ENCODE measurements at regions not wholly inside any gene's neighbourhood (a gene's known extent, or its start where the extent isn't known, plus 50 kb on each side); places are given as distances from the start of the nearest gene placed in this dataset.
A peak's percentile ranks its signal among the peaks of the same experiment; 100 is the strongest.

- Histone ChIP-seq H3K4me3 (ENCODE audit: low read depth, low read length) (no peak overlapping the region), H3K9me3 (ENCODE audit: control insufficient read depth, insufficient read depth, low read depth, low read length) (no peaks in the 10 kb centered on the region), H3K4me1 (ENCODE audit: control insufficient read depth, insufficient read depth, low read length) (no peaks in the 10 kb centered on the region), H3K36me3 (ENCODE audit: control insufficient read depth in 2 of 2, insufficient read depth in 1 of 2, low read length in 2 of 2) (no peaks in the 10 kb centered on the region), H3K27ac (ENCODE audit: extremely low read depth, low read depth, low read length) (no peak overlapping the region)
- ChIA-PET CTCF (no interaction called here), POLR2A (no interaction called here)
- TF ChIP-seq ZNF623 (tag by site-specific recombination; IDR thresholded peaks at IDR 0.05) (no peak), SCRT1 (tag by site-specific recombination; IDR thresholded peaks at IDR 0.05; ENCODE audit: borderline replicate concordance) (no peak), ZNF202 (tag by site-specific recombination; IDR thresholded peaks at IDR 0.05; ENCODE audit: borderline replicate concordance) (peak; percentile 74; the same call in 1 of the 2 replicates)
Measured at GRCh38 chr13:87810391-87810801, 139.2 kb downstream of the SLITRK5 start.

- no peak overlapping the region for H3K4me3 ChIP-seq (ENCODE audit: low read depth, low read length)
- no peaks in the 10 kb centered on the region for H3K36me3 ChIP-seq (ENCODE audit: control insufficient read depth in 2 of 2, insufficient read depth in 1 of 2, low read length in 2 of 2)
- TF ChIP-seq ATF2 (tag by site-specific recombination; IDR thresholded peaks at IDR 0.05; ENCODE audit: low read depth) (no peak), OVOL3 (tag by site-specific recombination; IDR thresholded peaks at IDR 0.05) (no peak)
- ChIA-PET POLR2A (no interaction called here), CTCF (interaction anchor here (0.7 kb wide), 1 partner anchor 99 kb away, joined by 3 read pairs; no protein-coding TSS in a partner anchor)
- no peaks in the 10 kb centered on the region for H3K4me1 ChIP-seq (ENCODE audit: control insufficient read depth, insufficient read depth, low read length)
- H3K9me3 ChIP-seq (ENCODE audit: control insufficient read depth, insufficient read depth, low read depth, low read length) = no peaks in the 10 kb centered on the region
- H3K27ac ChIP-seq (ENCODE audit: extremely low read depth, low read depth, low read length) = no peak overlapping the region
Measured at GRCh38 chr13:87810920-87811344, 139.8 kb downstream of the SLITRK5 start.

GRCh38 chr13:87814403-87814802 is 143.2 kb downstream of the SLITRK5 start:
- Histone ChIP-seq H3K9me3 (ENCODE audit: control insufficient read depth, insufficient read depth, low read depth, low read length) (no peaks in the 10 kb centered on the region), H3K36me3 (ENCODE audit: control insufficient read depth in 2 of 2, insufficient read depth in 1 of 2, low read length in 2 of 2) (no peaks in the 10 kb centered on the region), H3K27ac (ENCODE audit: extremely low read depth, low read depth, low read length) (no peak overlapping the region), H3K4me3 (ENCODE audit: low read depth, low read length) (no peak overlapping the region), H3K4me1 (ENCODE audit: control insufficient read depth, insufficient read depth, low read length) (no peaks in the 10 kb centered on the region)
- POLR2A ChIA-PET = no interaction called here
- CTCF ChIA-PET = no interaction called here
- TF ChIP-seq IKZF3 (tag by site-specific recombination; IDR thresholded peaks at IDR 0.05) (no peak), PRDM4 (tag by site-specific recombination; IDR thresholded peaks at IDR 0.05) (no peak), TCF7L2 (IDR thresholded peaks at IDR 0.05; ENCODE audit: borderline replicate concordance, low read depth, low read length) (peak; percentile 95), ZNF692 (tag by site-specific recombination; IDR thresholded peaks at IDR 0.05) (no peak), ZNF777 (tag by site-specific recombination; IDR thresholded peaks at IDR 0.05; ENCODE audit: borderline replicate concordance) (no peak), ATF2 (tag by site-specific recombination; IDR thresholded peaks at IDR 0.05; ENCODE audit: low read depth) (no peak), ZNF701 (tag by site-specific recombination; IDR thresholded peaks at IDR 0.05) (no peak)

All from HEK293 (cell line).